ENCODE measurements at regions not wholly inside any gene's neighbourhood (a gene's known extent, or its start where the extent isn't known, plus 50 kb on each side); places are given as distances from the start of the nearest gene placed in this dataset.

- Histone ChIP-seq H3K9ac (ENCODE audit: insufficient read length, low read depth) (no peak overlapping the region), H3K36me3 (ENCODE audit: insufficient read depth, insufficient read length, low read length) (no peaks in the 10 kb centered on the region), H3K27me3 (ENCODE audit: insufficient read depth, insufficient read length) (no peaks in the 10 kb centered on the region), H3K4me3 (ENCODE audit: insufficient read length, low read depth) (no peak overlapping the region), H3K4me1 (ENCODE audit: insufficient read depth, insufficient read length) (no peaks in the 10 kb centered on the region), H3K9me3 (ENCODE audit: insufficient read depth, low read length) (0 out of 2 replicates have a peak, but pooled peaks cover 1% of the 10 kb centered on the region)
- DNase-seq (ENCODE audit: low read depth, low spot score): no peak
- TF ChIP-seq SUZ12 (IDR thresholded peaks at IDR 0.05; ENCODE audit: extremely low read depth, insufficient read depth, insufficient read length) (no peak), YY1 (IDR thresholded peaks at IDR 0.05; ENCODE audit: insufficient read depth, insufficient read length) (no peak), ZNF274 (IDR thresholded peaks at IDR 0.05; ENCODE audit: low read depth, low read length) (no peak)
These were observed 470.0 kb upstream of the TMPO start for GRCh38 chr12:98045395-98045794.

GRCh38 chr12:98048326-98048725, 467.1 kb upstream of the TMPO start:
- H3K4me1 ChIP-seq (ENCODE audit: insufficient read depth, insufficient read length): no peaks in the 10 kb centered on the region
- TF ChIP-seq SUZ12 (IDR thresholded peaks at IDR 0.05; ENCODE audit: extremely low read depth, insufficient read depth, insufficient read length) (no peak), ZNF274 (IDR thresholded peaks at IDR 0.05; ENCODE audit: low read depth, low read length) (no peak), YY1 (IDR thresholded peaks at IDR 0.05; ENCODE audit: insufficient read depth, insufficient read length) (no peak)
- H3K4me3 ChIP-seq (ENCODE audit: insufficient read length, low read depth): no peak overlapping the region
- DNase-seq (ENCODE audit: low read depth, low spot score): no peak
- H3K36me3 ChIP-seq (ENCODE audit: insufficient read depth, insufficient read length, low read length): no peaks in the 10 kb centered on the region
- H3K9ac ChIP-seq (ENCODE audit: insufficient read length, low read depth): no peak overlapping the region
- H3K27me3 ChIP-seq (ENCODE audit: insufficient read depth, insufficient read length): no peaks in the 10 kb centered on the region
- no peaks in the 10 kb centered on the region for H3K9me3 ChIP-seq (ENCODE audit: insufficient read depth, low read length)

- no peaks in the 10 kb centered on the region for H3K36me3 ChIP-seq (ENCODE audit: insufficient read depth, insufficient read length, low read length)
- H3K27me3 ChIP-seq (ENCODE audit: insufficient read depth, insufficient read length): no peaks in the 10 kb centered on the region
- no peaks in the 10 kb centered on the region for H3K9me3 ChIP-seq (ENCODE audit: insufficient read depth, low read length)
- no peak for DNase-seq (ENCODE audit: low read depth, low spot score)
- no peak overlapping the region for H3K4me3 ChIP-seq (ENCODE audit: insufficient read length, low read depth)
- no peak overlapping the region for H3K9ac ChIP-seq (ENCODE audit: insufficient read length, low read depth)
- TF ChIP-seq SUZ12 (IDR thresholded peaks at IDR 0.05; ENCODE audit: extremely low read depth, insufficient read depth, insufficient read length) (no peak), ZNF274 (IDR thresholded peaks at IDR 0.05; ENCODE audit: low read depth, low read length) (no peak), YY1 (IDR thresholded peaks at IDR 0.05; ENCODE audit: insufficient read depth, insufficient read length) (no peak)
- no peaks in the 10 kb centered on the region for H3K4me1 ChIP-seq (ENCODE audit: insufficient read depth, insufficient read length)
These were observed 462.2 kb upstream of the TMPO start for GRCh38 chr12:98053202-98053601.

GRCh38 chr12:98057701-98058100, 457.7 kb upstream of the TMPO start:
- H3K4me3 ChIP-seq (ENCODE audit: insufficient read length, low read depth): no peak overlapping the region
- H3K9me3 ChIP-seq (ENCODE audit: insufficient read depth, low read length): no peaks in the 10 kb centered on the region
- no peaks in the 10 kb centered on the region for H3K27me3 ChIP-seq (ENCODE audit: insufficient read depth, insufficient read length)
- no peaks in the 10 kb centered on the region for H3K4me1 ChIP-seq (ENCODE audit: insufficient read depth, insufficient read length)
- TF ChIP-seq YY1 (IDR thresholded peaks at IDR 0.05; ENCODE audit: insufficient read depth, insufficient read length) (no peak), SUZ12 (IDR thresholded peaks at IDR 0.05; ENCODE audit: extremely low read depth, insufficient read depth, insufficient read length) (no peak), ZNF274 (IDR thresholded peaks at IDR 0.05; ENCODE audit: low read depth, low read length) (no peak)
- H3K36me3 ChIP-seq (ENCODE audit: insufficient read depth, insufficient read length, low read length): no peaks in the 10 kb centered on the region
- H3K9ac ChIP-seq (ENCODE audit: insufficient read length, low read depth): no peak overlapping the region
- DNase-seq (ENCODE audit: low read depth, low spot score): no peak

GRCh38 chr12:98058213-98058612, 457.2 kb upstream of the TMPO start:
- H3K36me3 ChIP-seq (ENCODE audit: insufficient read depth, insufficient read length, low read length): no peaks in the 10 kb centered on the region
- no peak for DNase-seq (ENCODE audit: low read depth, low spot score)
- H3K4me3 ChIP-seq (ENCODE audit: insufficient read length, low read depth): no peak overlapping the region
- TF ChIP-seq ZNF274 (IDR thresholded peaks at IDR 0.05; ENCODE audit: low read depth, low read length): no peak
- TF ChIP-seq SUZ12 (IDR thresholded peaks at IDR 0.05; ENCODE audit: extremely low read depth, insufficient read depth, insufficient read length): no peak
- TF ChIP-seq YY1 (IDR thresholded peaks at IDR 0.05; ENCODE audit: insufficient read depth, insufficient read length): no peak
- H3K9me3 ChIP-seq (ENCODE audit: insufficient read depth, low read length): no peaks in the 10 kb centered on the region
- H3K27me3 ChIP-seq (ENCODE audit: insufficient read depth, insufficient read length): no peaks in the 10 kb centered on the region
- no peaks in the 10 kb centered on the region for H3K4me1 ChIP-seq (ENCODE audit: insufficient read depth, insufficient read length)
- H3K9ac ChIP-seq (ENCODE audit: insufficient read length, low read depth): no peak overlapping the region

- Histone ChIP-seq H3K36me3 (ENCODE audit: insufficient read depth, insufficient read length, low read length) (no peaks in the 10 kb centered on the region), H3K9ac (ENCODE audit: insufficient read length, low read depth) (no peak overlapping the region), H3K4me1 (ENCODE audit: insufficient read depth, insufficient read length) (no peaks in the 10 kb centered on the region), H3K4me3 (ENCODE audit: insufficient read length, low read depth) (no peak overlapping the region), H3K27me3 (ENCODE audit: insufficient read depth, insufficient read length) (no peaks in the 10 kb centered on the region), H3K9me3 (ENCODE audit: insufficient read depth, low read length) (no peaks in the 10 kb centered on the region)
- TF ChIP-seq YY1 (IDR thresholded peaks at IDR 0.05; ENCODE audit: insufficient read depth, insufficient read length): no peak
- TF ChIP-seq ZNF274 (IDR thresholded peaks at IDR 0.05; ENCODE audit: low read depth, low read length): no peak
- TF ChIP-seq SUZ12 (IDR thresholded peaks at IDR 0.05; ENCODE audit: extremely low read depth, insufficient read depth, insufficient read length): no peak
- DNase-seq (ENCODE audit: low read depth, low spot score): no peak
These were observed 456.6 kb upstream of the TMPO start for GRCh38 chr12:98058838-98059237.

GRCh38 chr12:98059659-98060343, 455.6 kb upstream of the TMPO start:
- Histone ChIP-seq H3K4me3 (ENCODE audit: insufficient read length, low read depth) (no peak overlapping the region), H3K9me3 (ENCODE audit: insufficient read depth, low read length) (no peaks in the 10 kb centered on the region), H3K36me3 (ENCODE audit: insufficient read depth, insufficient read length, low read length) (no peaks in the 10 kb centered on the region), H3K27me3 (ENCODE audit: insufficient read depth, insufficient read length) (no peaks in the 10 kb centered on the region), H3K4me1 (ENCODE audit: insufficient read depth, insufficient read length) (no peaks in the 10 kb centered on the region), H3K9ac (ENCODE audit: insufficient read length, low read depth) (no peak overlapping the region)
- DNase-seq (ENCODE audit: low read depth, low spot score): no peak
- TF ChIP-seq YY1 (IDR thresholded peaks at IDR 0.05; ENCODE audit: insufficient read depth, insufficient read length) (no peak), ZNF274 (IDR thresholded peaks at IDR 0.05; ENCODE audit: low read depth, low read length) (no peak)

All from NT2/D1 (cell line).